ENCODE measurements at regions not wholly inside any gene's neighbourhood (a gene's known extent, or its start where the extent isn't known, plus 50 kb on each side); places are given as distances from the start of the nearest gene placed in this dataset.

GRCh38 chr12:107443320-107444090 is 242.1 kb upstream of the PWP1 start:
- DNase-seq (ENCODE audit: low spot score) = no peak

- no peak for DNase-seq (ENCODE audit: low spot score)
Measured at GRCh38 chr12:107444771-107445170, 240.8 kb upstream of the PWP1 start.

DNA sequence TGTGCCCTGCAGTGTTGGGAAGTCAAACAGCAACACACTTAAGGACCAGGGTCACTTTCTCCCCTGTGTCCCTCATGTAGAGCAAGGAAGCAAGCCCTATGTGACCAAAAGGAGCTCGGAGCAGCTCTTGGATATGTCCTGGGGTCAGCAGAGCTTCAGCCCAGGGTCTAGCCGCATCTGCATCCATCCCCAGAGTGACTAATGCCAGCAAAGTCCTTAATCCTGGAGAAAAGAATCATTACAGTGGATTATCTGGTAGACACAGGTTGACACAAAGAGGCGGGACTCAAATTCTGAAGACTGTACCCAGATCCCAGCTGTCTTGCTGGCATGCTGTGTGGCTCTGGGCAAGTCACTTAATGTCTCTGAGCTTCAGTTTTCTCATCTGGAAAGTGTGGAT is 239.1 kb upstream of the PWP1 start:
- DNase-seq (ENCODE audit: low spot score) = no peak

GRCh38 chr12:107447336-107447735 is 238.3 kb upstream of the PWP1 start:
- no peak for DNase-seq (ENCODE audit: low spot score)

DNA sequence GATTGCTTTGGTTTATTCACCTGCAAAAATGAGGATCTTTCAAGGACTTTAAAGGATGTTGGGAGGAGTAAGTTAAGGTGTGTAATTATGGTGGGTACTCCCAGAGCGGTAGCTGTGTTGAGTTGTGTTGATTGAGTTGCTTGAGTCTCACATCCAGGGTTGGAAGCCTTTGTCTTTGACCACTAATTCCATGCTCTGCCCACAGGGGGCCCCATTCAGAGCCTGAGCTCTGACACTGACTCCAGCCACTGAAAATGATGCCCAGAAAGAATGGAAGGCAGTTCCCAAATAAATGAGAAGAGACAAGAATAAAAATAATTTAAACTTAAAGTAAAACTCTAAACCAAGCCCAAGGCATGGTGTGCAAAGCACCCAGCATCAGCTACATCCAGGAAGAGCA is 237.4 kb upstream of the PWP1 start:
- no peak for DNase-seq (ENCODE audit: low spot score)

- DNase-seq (ENCODE audit: low spot score) = no peak
Measured at GRCh38 chr12:107449891-107450290, 235.7 kb upstream of the PWP1 start.

DNA sequence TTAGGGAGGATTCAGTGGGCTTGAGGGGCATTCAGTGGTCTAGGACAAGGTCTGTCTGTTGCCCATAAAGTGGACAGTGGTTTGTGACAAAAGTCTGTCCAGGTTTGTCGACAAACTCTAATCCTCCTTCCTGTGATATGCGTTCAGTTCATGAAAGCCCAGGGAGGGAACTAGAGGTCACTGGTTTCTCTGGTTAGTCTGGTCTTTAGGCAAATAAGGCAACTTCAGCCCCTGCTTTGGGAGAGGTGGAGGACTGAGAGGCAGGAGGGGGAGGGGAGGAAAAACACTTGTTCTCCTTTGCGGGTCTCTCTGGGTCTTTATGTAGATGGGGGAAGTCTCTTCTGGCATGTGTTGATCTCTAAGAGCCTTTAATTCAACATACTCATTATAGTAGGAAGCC is 235.1 kb upstream of the PWP1 start:
- DNase-seq (ENCODE audit: low spot score) = no peak

GRCh38 chr12:107451246-107451645 is 234.4 kb upstream of the PWP1 start:
- no peak for DNase-seq (ENCODE audit: low spot score)

DNA sequence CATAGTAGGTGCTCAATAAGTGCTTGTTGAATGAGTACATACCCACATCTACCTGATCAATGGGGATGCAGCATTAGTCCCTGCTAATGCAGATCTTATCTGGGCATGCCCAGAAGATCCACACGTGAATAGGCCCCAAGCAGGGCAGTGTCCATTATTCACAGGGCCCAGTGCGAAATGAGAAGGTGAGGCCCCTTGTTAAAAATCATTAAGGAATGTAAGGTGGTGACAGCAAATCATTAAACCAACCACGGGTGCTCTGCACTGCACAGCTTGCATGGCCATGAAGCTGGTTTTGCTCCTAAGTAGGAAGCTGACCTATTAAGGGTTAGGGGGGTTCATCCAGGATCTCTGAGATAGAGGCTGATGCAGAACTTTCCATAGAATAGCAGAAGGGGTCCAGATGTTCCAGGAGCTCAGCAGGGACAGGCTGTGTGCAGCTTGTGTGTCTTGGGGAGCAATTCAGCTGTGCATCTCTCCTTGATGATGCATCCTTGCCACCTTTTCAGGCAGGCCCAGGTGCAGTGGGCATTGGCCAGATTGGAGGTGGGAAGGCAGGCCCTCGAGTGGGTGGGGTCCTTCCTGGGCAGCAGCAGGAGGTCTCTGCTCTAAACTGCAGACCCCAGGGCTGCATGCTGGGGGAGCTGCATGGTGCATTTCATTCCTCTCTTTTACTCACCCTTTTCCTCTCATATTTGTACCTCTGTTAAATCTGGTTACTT is 231.3 kb upstream of the PWP1 start:
- no peak for DNase-seq (ENCODE audit: low spot score)

DNA sequence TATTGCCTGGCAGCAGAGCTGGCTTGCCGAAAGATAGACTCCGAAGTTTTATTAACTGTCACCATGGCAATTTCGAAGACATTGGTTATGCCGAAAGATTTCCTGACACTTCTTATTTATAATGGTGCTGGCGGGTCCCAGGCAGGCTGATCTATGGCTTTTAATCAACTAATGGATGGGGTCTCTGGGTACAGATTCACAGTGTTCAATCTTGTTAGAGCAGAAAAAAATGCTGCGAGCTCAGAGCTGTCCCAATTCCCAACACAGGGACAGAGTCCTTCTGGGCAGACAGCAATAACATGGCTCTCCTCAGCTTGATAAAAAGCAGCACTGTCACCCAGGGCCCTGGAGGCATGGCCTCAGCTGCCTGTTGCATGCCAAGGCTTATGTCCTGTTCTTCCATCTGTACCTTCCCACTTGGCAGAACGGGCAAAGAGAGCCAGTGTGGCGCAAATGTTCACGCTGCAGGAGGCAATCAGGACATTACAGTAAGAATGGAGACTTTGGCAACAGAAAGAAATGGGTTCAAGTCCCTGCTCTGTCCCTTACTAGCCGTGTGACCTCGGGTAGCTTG is 228.2 kb upstream of the PWP1 start:
- no peak for DNase-seq (ENCODE audit: low spot score)

- no peak for DNase-seq (ENCODE audit: low spot score)
Measured at GRCh38 chr12:107458163-107458562, 227.4 kb upstream of the PWP1 start.

DNA sequence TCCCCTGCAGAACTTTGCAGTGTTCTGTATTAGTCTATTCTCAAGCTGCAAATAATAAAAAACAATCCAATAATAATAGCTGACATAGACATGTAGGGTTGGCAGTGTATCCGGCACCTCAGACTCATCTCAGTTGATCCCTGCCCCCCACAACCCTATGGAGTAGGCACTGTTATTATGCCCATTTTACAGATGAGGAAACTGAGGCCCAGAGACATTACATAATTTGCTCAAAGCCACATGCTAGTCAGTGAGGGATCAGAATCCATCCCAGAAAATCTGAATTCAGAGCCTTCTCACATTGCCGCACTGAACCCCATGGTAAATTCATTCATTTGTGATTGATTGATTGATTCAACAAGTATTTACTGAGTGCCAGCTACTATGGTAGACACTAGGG is 226.6 kb upstream of the PWP1 start:
- DNase-seq (ENCODE audit: low spot score) = no peak

DNA sequence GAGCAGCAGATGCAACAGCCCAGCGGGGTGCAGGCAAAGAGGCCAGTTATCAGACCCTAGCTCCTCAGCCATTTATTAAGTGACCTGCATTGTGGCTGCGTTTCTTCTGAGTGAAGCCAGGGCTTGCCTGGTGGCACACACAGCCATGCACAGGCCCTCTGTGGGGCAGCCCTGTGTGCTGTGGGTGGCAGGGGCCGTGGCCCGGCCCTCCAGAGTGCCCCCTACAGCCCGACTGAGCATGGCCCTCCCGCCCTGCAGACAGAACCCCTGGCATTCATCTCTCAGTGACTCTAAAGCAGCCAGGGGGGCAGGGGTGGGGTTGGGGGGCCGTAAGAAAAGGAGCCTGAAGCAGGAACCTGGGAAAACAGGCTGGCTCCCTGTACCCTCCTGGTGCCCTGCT is 226.0 kb upstream of the PWP1 start:
- DNase-seq (ENCODE audit: low spot score) = no peak

GRCh38 chr12:107461222-107461975 is 224.2 kb upstream of the PWP1 start:
- DNase-seq (ENCODE audit: low spot score) = no peak

DNA sequence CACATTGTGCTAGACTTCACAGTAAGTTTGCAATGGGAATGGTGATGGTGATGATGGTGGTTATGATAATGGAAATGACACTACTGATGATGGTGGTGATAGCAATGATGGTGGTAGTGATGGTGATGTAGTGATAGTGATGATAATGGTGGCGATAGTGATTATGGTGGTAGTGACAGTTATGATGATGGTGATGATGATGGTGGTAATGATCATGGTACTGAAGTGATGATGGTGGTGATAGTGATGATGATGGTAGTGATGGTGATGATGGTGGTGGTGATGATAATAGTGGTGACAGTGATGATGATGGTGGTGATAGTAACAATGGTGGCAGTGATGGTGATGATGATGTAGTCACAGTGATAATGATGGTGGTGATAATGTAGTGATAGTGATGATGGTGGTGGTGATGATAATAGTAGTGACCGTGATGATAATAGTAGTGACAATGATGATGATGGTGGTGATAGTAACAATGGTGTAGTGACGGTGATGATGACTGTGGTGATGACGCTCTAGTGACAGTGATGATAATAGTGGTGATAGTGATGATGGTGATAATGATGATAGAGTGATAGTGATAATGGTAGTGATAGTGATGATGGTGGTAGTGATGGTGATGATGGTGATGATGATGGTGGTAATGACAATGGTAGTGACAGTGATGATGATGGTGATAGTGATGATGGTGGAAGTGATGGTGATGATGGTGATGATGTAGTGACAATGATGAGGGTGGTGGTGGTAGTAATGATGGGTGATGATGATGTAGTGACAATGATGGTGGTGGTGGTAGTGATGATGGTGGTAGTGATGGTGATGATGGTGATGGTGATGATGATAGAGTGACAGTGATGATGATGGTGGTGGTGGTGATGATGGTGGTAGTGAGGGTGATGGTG is 222.9 kb upstream of the PWP1 start:
- DNase-seq (ENCODE audit: low spot score) = no peak

DNA sequence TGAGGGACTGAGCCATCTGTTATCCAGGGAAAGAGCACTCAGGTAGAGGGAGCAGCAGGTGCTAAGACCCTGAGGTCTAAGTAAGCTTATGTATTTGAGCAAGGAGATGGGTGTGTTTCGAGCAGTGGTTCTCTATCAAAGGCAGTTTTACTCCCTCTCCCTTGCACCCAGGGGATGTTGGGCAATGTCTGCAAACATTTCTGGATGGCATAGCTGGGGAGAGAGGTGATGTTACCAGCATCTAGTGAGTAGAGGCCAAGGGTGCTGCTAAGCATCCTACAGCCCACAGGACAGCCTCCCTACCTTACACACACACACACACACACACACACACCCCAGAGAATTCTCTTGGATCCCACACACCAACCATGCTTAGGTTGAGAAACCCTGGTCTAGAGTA is 221.0 kb upstream of the PWP1 start:
- no peak for DNase-seq (ENCODE audit: low spot score)

- DNase-seq (ENCODE audit: low spot score) = no peak
Measured at GRCh38 chr12:107465625-107466024, 220.0 kb upstream of the PWP1 start.

DNA sequence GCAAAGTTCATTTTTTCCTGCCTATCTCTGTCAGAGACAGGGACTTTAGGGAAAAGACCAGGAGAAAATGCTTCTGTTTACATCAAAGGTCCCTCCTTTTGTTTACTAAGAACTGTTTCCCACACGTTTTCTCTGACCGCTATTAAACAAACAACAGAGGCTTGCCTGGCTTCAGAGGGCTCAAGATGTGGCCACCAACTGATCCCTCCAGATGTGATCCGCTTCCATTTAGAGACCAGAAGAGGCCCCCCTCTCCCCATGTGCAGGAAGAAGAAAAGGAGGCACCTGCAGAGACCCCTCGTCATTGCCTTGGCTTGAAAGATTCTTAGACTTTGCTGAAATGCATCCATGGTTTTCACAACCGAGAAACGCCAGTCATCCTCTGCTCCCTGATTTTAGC is 217.9 kb upstream of the PWP1 start:
- no peak for DNase-seq (ENCODE audit: low spot score)

DNA sequence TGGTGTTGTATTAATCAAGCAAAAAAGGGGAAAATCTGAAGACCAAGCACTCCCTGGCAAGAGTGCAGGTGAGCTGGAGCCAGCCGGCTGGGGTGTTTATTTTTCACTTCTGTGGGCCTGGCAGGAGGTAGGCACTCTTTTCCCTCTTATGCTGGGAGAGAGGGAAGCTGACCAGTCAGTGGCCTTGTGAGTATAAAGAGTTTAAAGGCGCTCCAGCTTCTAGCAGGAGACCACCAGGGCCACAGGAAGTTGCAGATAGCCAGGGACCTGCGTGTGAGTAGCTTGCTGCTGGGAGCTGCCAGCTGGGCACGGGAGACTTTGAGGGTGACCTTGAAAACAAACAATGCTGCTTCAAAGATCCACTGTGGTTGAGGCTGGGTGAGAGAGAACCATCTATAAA is 217.4 kb upstream of the PWP1 start:
- no peak for DNase-seq (ENCODE audit: low spot score)

GRCh38 chr12:107469011-107469410 is 216.6 kb upstream of the PWP1 start:
- no peak for DNase-seq (ENCODE audit: low spot score)

- DNase-seq (ENCODE audit: low spot score) = no peak
Measured at GRCh38 chr12:107470645-107471044, 215.0 kb upstream of the PWP1 start.

GRCh38 chr12:107472308-107472707 is 213.3 kb upstream of the PWP1 start:
- no peak for DNase-seq (ENCODE audit: low spot score)

Measured in CD4-positive, alpha-beta T cell treated with Interleukin-15 for 4 hours (primary cell).